Testis (tissue), 2 donors: ENCODE measurements at regions not wholly inside any gene's neighbourhood (a gene's known extent, or its start where the extent isn't known, plus 50 kb on each side); places are given as distances from the start of the nearest gene placed in this dataset.

ENCODE experiments used
- DNase-seq: peaks from one replicate; pipeline ENCODE4 v3.0.0-alpha.2; 2019
- H3K27ac ChIP-seq, 2 donors: fragments of 200-600 bp; sonication (generic); one replicate each; pipeline ENCODE4 v1.5.1; 2019
- H3K27me3 ChIP-seq: fragments of 200-600 bp; sonication (generic); one replicate; pipeline ENCODE4 v1.5.1; 2019
- H3K36me3 ChIP-seq: fragments of 200-600 bp; sonication (generic); one replicate; pipeline ENCODE4 v1.5.1; 2017; ENCODE audit warnings: low read depth; ENCODE audit errors: missing control alignments
- H3K4me1 ChIP-seq: fragments of 200-600 bp; sonication (generic); one replicate; pipeline ENCODE4 v1.5.1; 2019
- H3K4me3 ChIP-seq, 2 donors: fragments of 200-600 bp; sonication (generic); one replicate each; pipeline ENCODE4 v1.5.1; 2017 to 2019
- H3K9me3 ChIP-seq: fragments of 200-600 bp; sonication (generic); one replicate; pipeline ENCODE4 v1.5.1; 2017
- CTCF ChIP-seq, 3 experiments: fragments of 450-650 bp in 2 of 3; fragments of 200-600 bp in 1 of 3; sonication (generic) in 1 of 3; IDR thresholded peaks; one replicate each; pipeline ENCODE4 v1.5.1; 2016 to 2019; ENCODE audit warnings: antibody characterized with exemption in 3 of 3, mild to moderate bottlenecking in 2 of 3, moderate library complexity in 1 of 3
- POLR2A ChIP-seq: fragments of 450-650 bp; IDR thresholded peaks from one replicate; pipeline ENCODE4 v1.6.1; 2017; ENCODE audit warnings: antibody characterized with exemption, mild to moderate bottlenecking, moderate library complexity
- WGBS, 2 donors: methylation state at CpG; one replicate each; pipeline ENCODE4 v1.1.5; 2018; 5-methylcytosine and 5-hydroxymethylcytosine counted together
- intact Hi-C: fragments of 100-400 bp; cut with DNase I; formaldehyde crosslinking; loops from one replicate; pipeline ENCODE4 v1.15.1; 2023; ENCODE audit warnings: low total_unique reads

- WGBS, 2 donors, result 42 to 44% methylated on average over 4 of the region's 4 CpGs
Measured at GRCh38 chr19:28394725-28395124, 818.2 kb downstream of the UQCRFS1 start.

GRCh38 chr19:28393574-28394336 is 819.2 kb downstream of the UQCRFS1 start:
- 23 to 35% methylated on average over 10 of the region's 10 CpGs for WGBS, 2 donors
- intact Hi-C loops, result no loop called here

More at GRCh38 chr19:28394725-28395124, 818.2 kb downstream of the UQCRFS1 start:
- H3K9me3 ChIP-seq, result no peaks in the 10 kb centered on the region
- H3K27me3 ChIP-seq, result no peaks in the 10 kb centered on the region
- intact Hi-C loops, result no loop called here
- no peak for DNase-seq
- TF ChIP-seq POLR2A, result no peak
- TF ChIP-seq CTCF (IDR thresholded peaks at IDR 0.05), result no peak
- H3K27ac ChIP-seq, result no peak overlapping the region
- no peaks in the 10 kb centered on the region for H3K36me3 ChIP-seq
- H3K4me3 ChIP-seq, result no peak overlapping the region
- H3K4me1 ChIP-seq, result no peaks in the 10 kb centered on the region

GRCh38 chr19:28388988-28389387 is 824.0 kb downstream of the UQCRFS1 start:
- Histone ChIP-seq H3K27me3 (no peaks in the 10 kb centered on the region), H3K4me1 (no peaks in the 10 kb centered on the region), H3K4me3 (no peak overlapping the region), H3K9me3 (no peaks in the 10 kb centered on the region), H3K27ac (no peak overlapping the region), H3K36me3 (no peaks in the 10 kb centered on the region)
- 71 to 77% methylated on average over 3 of the region's 3 CpGs for WGBS, 2 donors
- intact Hi-C loops, result no loop called here
- DNase-seq, result no peak
- TF ChIP-seq POLR2A (no peak), CTCF (IDR thresholded peaks at IDR 0.05) (no peak)

More at GRCh38 chr19:28393574-28394336, 819.2 kb downstream of the UQCRFS1 start:
- H3K4me1 ChIP-seq, result no peaks in the 10 kb centered on the region
- no peaks in the 10 kb centered on the region for H3K27me3 ChIP-seq
- no peak overlapping the region for H3K4me3 ChIP-seq
- H3K9me3 ChIP-seq, result no peaks in the 10 kb centered on the region
- no peak overlapping the region for H3K27ac ChIP-seq
- no peak for DNase-seq
- H3K36me3 ChIP-seq, result no peaks in the 10 kb centered on the region
- no peak for TF ChIP-seq CTCF (IDR thresholded peaks at IDR 0.05)
- no peak for TF ChIP-seq POLR2A

GRCh38 chr19:28387507-28387906 is 825.4 kb downstream of the UQCRFS1 start:
- H3K4me1 ChIP-seq, result no peaks in the 10 kb centered on the region
- intact Hi-C loops, result no loop called here
- no peak overlapping the region for H3K27ac ChIP-seq
- H3K4me3 ChIP-seq, result no peak overlapping the region
- H3K36me3 ChIP-seq, result no peaks in the 10 kb centered on the region
- H3K9me3 ChIP-seq, result no peaks in the 10 kb centered on the region
- no peak for DNase-seq
- 71 to 79% methylated on average over 4 of the region's 4 CpGs for WGBS, 2 donors
- H3K27me3 ChIP-seq, result no peaks in the 10 kb centered on the region
- TF ChIP-seq POLR2A, result no peak
- no peak for TF ChIP-seq CTCF (IDR thresholded peaks at IDR 0.05)

- H3K27me3 ChIP-seq, result no peaks in the 10 kb centered on the region
- H3K4me1 ChIP-seq, result no peaks in the 10 kb centered on the region
- TF ChIP-seq CTCF (IDR thresholded peaks at IDR 0.05), result no peak
- no peak for TF ChIP-seq POLR2A
- H3K27ac ChIP-seq, result no peak overlapping the region
- no peaks in the 10 kb centered on the region for H3K9me3 ChIP-seq
- WGBS, 2 donors, result 73 to 74% methylated on average over 6 of the region's 6 CpGs
- H3K4me3 ChIP-seq, result no peak overlapping the region
- intact Hi-C loops, result no loop called here
- no peaks in the 10 kb centered on the region for H3K36me3 ChIP-seq
- no peak for DNase-seq
Measured at GRCh38 chr19:28386470-28386869, 826.5 kb downstream of the UQCRFS1 start.
